Ovary (tissue), 7 donors: ENCODE measurements at regions not wholly inside any gene's neighbourhood (a gene's known extent, or its start where the extent isn't known, plus 50 kb on each side); places are given as distances from the start of the nearest gene placed in this dataset.

ENCODE experiments used
- DNase-seq, 5 donors: peaks; one replicate each; pipeline ENCODE4 v3.0.0-alpha.2; 2019 to 2020
- H3K27ac ChIP-seq, 2 donors: fragments of 200-600 bp; one replicate each; pipeline versions ENCODE4 v1.5.1 to v1.8.0; 2019 to 2022
- H3K27me3 ChIP-seq: fragments of 200-600 bp; one replicate; pipeline ENCODE4 v1.8.0; 2022
- H3K36me3 ChIP-seq: fragments of 200-600 bp; sonication (generic); one replicate; pipeline ENCODE4 v1.5.1; 2019
- H3K4me1 ChIP-seq: one replicate; pipeline ENCODE4 v1.8.1; 2013; ENCODE audit warnings: mild to moderate bottlenecking, moderate library complexity; ENCODE audit not compliant: insufficient read depth
- H3K4me3 ChIP-seq: fragments of 200-600 bp; sonication (generic); one replicate; pipeline ENCODE4 v1.5.1; 2017
- H3K9me3 ChIP-seq, 2 donors: fragments of 200-600 bp in 1 of 2; sonication (generic) in 1 of 2; one replicate each; pipeline versions ENCODE4 v1.5.1 to v1.8.1; 2013 to 2019; ENCODE audit warnings: mild to moderate bottlenecking in 1 of 2, moderate library complexity in 1 of 2
- CTCF ChIP-seq, 3 donors: fragments of 450-650 bp in 2 of 3; fragments of 200-600 bp in 1 of 3; IDR thresholded peaks; one replicate each; pipeline versions ENCODE4 v1.5.1 to v1.8.0; 2016 to 2022; ENCODE audit warnings: antibody characterized with exemption in 3 of 3, mild to moderate bottlenecking in 1 of 3
- EP300 ChIP-seq: sonication (generic); formaldehyde crosslinking; IDR thresholded peaks from one replicate; pipeline ENCODE4 v1.6.1; 2017; ENCODE audit warnings: antibody characterized with exemption
- POLR2A ChIP-seq: fragments of 450-650 bp; IDR thresholded peaks from one replicate; pipeline ENCODE4 v1.6.1; 2017; ENCODE audit warnings: antibody characterized with exemption, mild to moderate bottlenecking, moderate library complexity
- WGBS, 3 donors: extraction: QIAGEN DNeasy Blood & Tissue Kit in 1 of 3; methylation state at CpG; one replicate each; pipeline versions ENCODE4 v1.1.5 to v1.1.7; 2013 to 2017; 5-methylcytosine and 5-hydroxymethylcytosine counted together
- intact Hi-C, 4 donors: fragments of 100-400 bp; cut with DNase I; formaldehyde crosslinking; loops; one replicate each; pipeline versions ENCODE4 v1.11.0 to v1.15.1; 2022 to 2023
- donor health status: DM: no; HTN: no; CAD: no; lungs with moderate emphysema.
- donor health status: DM: no; HTN: no; CAD: no.
- donor health status: Bipolar disorder and iron deficiency.
- donor health status: DM: no; HTN: no; CAD: no.
- donor health status: DM: yes; HTN: yes; CAD: no.

- Histone ChIP-seq H3K4me1 (no peaks in the 10 kb centered on the region), H3K4me3 (no peak overlapping the region), H3K9me3 (no peaks in the 10 kb centered on the region), H3K27ac (no peak overlapping the region), H3K27me3 (no peaks in the 10 kb centered on the region), H3K36me3 (no peaks in the 10 kb centered on the region)
- DNase-seq, result no peak
- intact Hi-C loops, result no loop called here
- TF ChIP-seq EP300, result no peak
- TF ChIP-seq CTCF (IDR thresholded peaks at IDR 0.05), result no peak
- no peak for TF ChIP-seq POLR2A
Observed at GRCh38 chr4:124037236-124037635, 640.6 kb downstream of the SPRY1 start.

GRCh38 chr4:124044330-124044729 lies 647.7 kb downstream of the SPRY1 start:
- Histone ChIP-seq H3K4me3 (no peak overlapping the region), H3K4me1 (no peaks in the 10 kb centered on the region), H3K27ac (no peak overlapping the region), H3K9me3 (no peaks in the 10 kb centered on the region), H3K27me3 (no peaks in the 10 kb centered on the region), H3K36me3 (no peaks in the 10 kb centered on the region)
- TF ChIP-seq CTCF (IDR thresholded peaks at IDR 0.05) (no peak), POLR2A (no peak), EP300 (no peak)
- no peak for DNase-seq
- intact Hi-C loops, result no loop called here

GRCh38 chr4:124044867-124045266 lies 648.3 kb downstream of the SPRY1 start:
- intact Hi-C loops, result no loop called here
- H3K9me3 ChIP-seq, result no peaks in the 10 kb centered on the region
- no peak overlapping the region for H3K4me3 ChIP-seq
- no peak overlapping the region for H3K27ac ChIP-seq
- no peaks in the 10 kb centered on the region for H3K4me1 ChIP-seq
- H3K27me3 ChIP-seq, result no peaks in the 10 kb centered on the region
- TF ChIP-seq POLR2A (no peak), EP300 (no peak)
- no peak for DNase-seq
- 88 to 96% (median 93%) methylated on average over 5 of the region's 5 CpGs for WGBS, 3 donors
- no peaks in the 10 kb centered on the region for H3K36me3 ChIP-seq

- WGBS, 3 donors, result 96 to 97% (median 97%) methylated on average over 2 of the region's 2 CpGs
- intact Hi-C loops, result no loop called here
- no peak for TF ChIP-seq CTCF (IDR thresholded peaks at IDR 0.05)
- TF ChIP-seq EP300, result no peak
- no peak for TF ChIP-seq POLR2A
Observed at GRCh38 chr4:124046190-124046589, 649.6 kb downstream of the SPRY1 start.

GRCh38 chr4:124053872-124054538 lies 657.4 kb downstream of the SPRY1 start:
- WGBS, 3 donors, result 78 to 87% (median 86%) methylated on average over 4 of the region's 4 CpGs
- no peaks in the 10 kb centered on the region for H3K36me3 ChIP-seq
- H3K9me3 ChIP-seq, result no peaks in the 10 kb centered on the region
- H3K27ac ChIP-seq, result no peak overlapping the region
- no peaks in the 10 kb centered on the region for H3K27me3 ChIP-seq
- no peak overlapping the region for H3K4me3 ChIP-seq
- no peak for DNase-seq
- intact Hi-C loops, result no loop called here
- TF ChIP-seq CTCF (IDR thresholded peaks at IDR 0.05), result no peak
- TF ChIP-seq EP300, result no peak
- TF ChIP-seq POLR2A, result no peak
- no peaks in the 10 kb centered on the region for H3K4me1 ChIP-seq

More at GRCh38 chr4:124046190-124046589, 649.6 kb downstream of the SPRY1 start:
- no peak overlapping the region for H3K4me3 ChIP-seq
- no peaks in the 10 kb centered on the region for H3K36me3 ChIP-seq
- no peak for DNase-seq
- H3K27me3 ChIP-seq, result no peaks in the 10 kb centered on the region
- no peaks in the 10 kb centered on the region for H3K9me3 ChIP-seq
- H3K27ac ChIP-seq, result no peak overlapping the region
- no peaks in the 10 kb centered on the region for H3K4me1 ChIP-seq
